GM12878 (cell line): ENCODE measurements at regions not wholly inside any gene's neighbourhood (a gene's known extent, or its start where the extent isn't known, plus 50 kb on each side); places are given as distances from the start of the nearest gene placed in this dataset.
"Not testable (repeated sequence)": the region's sequence is repeated elsewhere in the genome, so short reads cannot be mapped to it uniquely, and the experiment has no call there.

ENCODE experiments used
- ATAC-seq: fragments of 200-7000 bp; cut with Tn5 transposase; 3 replicates; pipeline ENCODE4 v1.9.1; 2020; ENCODE audit warnings: mild to moderate bottlenecking, moderate library complexity
- BruUV-seq: library from RNA; stranded (reverse); fragments of 400-500 nt; replicated peaks from 2 replicates; lab custom pipeline; 2021; lab: Mats Ljungman, UMichigan
- CTCF ChIA-PET: fragments of 300-600 bp; sonication (Branson Sonifier 250); formaldehyde crosslinking; extraction: SDS; loops from one replicate; lab custom pipeline; 2021; ENCODE audit warnings: inconsistent platforms; lab: Yijun Ruan, JAX
- POLR2A ChIA-PET: fragments of 350-600 bp; formaldehyde crosslinking; extraction: SDS; loops from one replicate; lab custom pipeline; 2021; ENCODE audit warnings: inconsistent platforms; lab: Charles Lee
- RAD21 ChIA-PET: fragments of 300-600 bp; sonication (Branson Sonifier 250); formaldehyde crosslinking; loops from one replicate; lab custom pipeline; 2023; ENCODE audit warnings: antibody characterized with exemption; ENCODE audit not compliant: unreplicated experiment; lab: Charles Lee
- SMC1A ChIA-PET: fragments of 300-600 bp; sonication (Branson Sonifier 250); formaldehyde crosslinking; loops from one replicate; lab custom pipeline; 2023; ENCODE audit not compliant: unreplicated experiment, uncharacterized antibody; lab: Charles Lee
- DNase-seq: peaks from one replicate; pipeline ENCODE4 v3.0.0-alpha.2; 2011; ENCODE audit warnings: low read depth, low spot score
- FAIRE-seq: peaks from 3 replicates; lab custom pipeline; 2011; peaks lifted over from hg19 to GRCh38; lab: Jason Lieb, UNC
- H2AFZ ChIP-seq: 2 replicates; pipeline ENCODE4 v1.6.0; 2011; ENCODE audit warnings: low read depth, low read length, control low read depth; ENCODE audit not compliant: control insufficient read depth
- H3K27ac ChIP-seq: 2 replicates; pipeline ENCODE4 v1.5.1; 2011; ENCODE audit warnings: control low read depth; ENCODE audit not compliant: control insufficient read depth, insufficient read depth
- H3K27me3 ChIP-seq, 2 experiments: replicated peaks in 1 of 2; 2 replicates each; pipeline versions ENCODE4 v1.6.0 to v1.6.1; 2011; ENCODE audit warnings: low read length in 1 of 2; ENCODE audit not compliant: control insufficient read depth in 2 of 2, insufficient read depth in 2 of 2
- H3K36me3 ChIP-seq, 2 experiments: 2 replicates each; pipeline ENCODE4 v1.5.1; 2011; ENCODE audit warnings: low read length in 1 of 2; ENCODE audit not compliant: control insufficient read depth in 2 of 2, insufficient read depth in 2 of 2
- H3K4me1 ChIP-seq: 2 replicates; pipeline ENCODE4 v1.6.1; 2011; ENCODE audit warnings: mild to moderate bottlenecking, low read length, moderate library complexity, mixed read lengths; ENCODE audit not compliant: control insufficient read depth, insufficient read depth
- H3K4me2 ChIP-seq: 2 replicates; pipeline ENCODE4 v1.6.0; 2011; ENCODE audit warnings: control low read depth; ENCODE audit not compliant: control insufficient read depth, insufficient read depth
- H3K4me3 ChIP-seq: fragments of 200-600 bp; sonication (generic); 2 replicates; pipeline ENCODE4 v1.5.1; 2016
- H3K79me2 ChIP-seq: 2 replicates; pipeline ENCODE4 v1.6.0; 2011; ENCODE audit warnings: low read length; ENCODE audit not compliant: control insufficient read depth, insufficient read depth
- H3K9ac ChIP-seq: 2 replicates; pipeline ENCODE4 v1.8.0; 2011; ENCODE audit warnings: low read length, control low read depth, mixed read lengths; ENCODE audit not compliant: control insufficient read depth, insufficient read depth
- H3K9me3 ChIP-seq: replicated peaks from 3 replicates; pipeline ENCODE4 v1.5.1; 2011; ENCODE audit warnings: mild to moderate bottlenecking, low read length; ENCODE audit not compliant: control insufficient read depth, insufficient read depth
- H4K20me1 ChIP-seq: 2 replicates; pipeline ENCODE4 v1.6.0; 2011; ENCODE audit not compliant: control insufficient read depth, insufficient read depth
- BHLHE40 ChIP-seq, 2 experiments: fragments of 450-650 bp in 1 of 2; IDR thresholded peaks; 2 replicates each; pipeline ENCODE4 v1.6.1; 2011 to 2017; ENCODE audit warnings: low read depth in 2 of 2, borderline replicate concordance in 1 of 2, improper control_type of control experiment in 1 of 2, low read length in 1 of 2, mild to moderate bottlenecking in 1 of 2
- BMI1 ChIP-seq: fragments of 450-650 bp; IDR thresholded peaks from 2 replicates; pipeline ENCODE4 v1.6.1; 2016; ENCODE audit warnings: mild to moderate bottlenecking, moderate library complexity, borderline replicate concordance
- HCFC1 ChIP-seq: fragments of 150-350 bp; IDR thresholded peaks from 2 replicates; pipeline ENCODE4 v1.6.1; 2014; ENCODE audit warnings: low read length
- KDM1A ChIP-seq: fragments of 200-600 bp; sonication (generic); IDR thresholded peaks from 2 replicates; pipeline ENCODE4 v1.6.1; 2016; ENCODE audit warnings: borderline replicate concordance
- LARP7 ChIP-seq: fragments of 450-650 bp; IDR thresholded peaks from 2 replicates; pipeline ENCODE4 v1.6.1; 2017; ENCODE audit warnings: mild to moderate bottlenecking
- MEF2B ChIP-seq: fragments of 450-650 bp; IDR thresholded peaks from 2 replicates; pipeline ENCODE4 v1.6.1; 2018; ENCODE audit warnings: mild to moderate bottlenecking, moderate library complexity; ENCODE audit not compliant: partially characterized antibody, poor library complexity, severe bottlenecking
- NR2C2 ChIP-seq: IDR thresholded peaks from 2 replicates; pipeline ENCODE4 v1.6.1; 2011; ENCODE audit warnings: borderline replicate concordance, low read depth; ENCODE audit not compliant: control insufficient read depth, insufficient read length
- NR2F1 ChIP-seq: fragments of 450-650 bp; conservative IDR thresholded peaks from 2 replicates; pipeline ENCODE4 v1.6.1; 2017; ENCODE audit warnings: mild to moderate bottlenecking
- RAD21 ChIP-seq: IDR thresholded peaks from 2 replicates; pipeline ENCODE4 v1.6.1; 2011; ENCODE audit warnings: mild to moderate bottlenecking, low read depth, low read length, moderate library complexity; ENCODE audit not compliant: insufficient read depth
- RAD51 ChIP-seq: fragments of 450-650 bp; IDR thresholded peaks from 2 replicates; pipeline ENCODE4 v1.6.1; 2016; ENCODE audit warnings: moderate library complexity, mild to moderate bottlenecking, inconsistent platforms
- RB1 ChIP-seq: fragments of 450-650 bp; formaldehyde crosslinking; IDR thresholded peaks from 2 replicates; pipeline ENCODE4 v1.6.1; 2017; ENCODE audit warnings: mild to moderate bottlenecking, borderline replicate concordance
- SREBF1 ChIP-seq: IDR thresholded peaks from 2 replicates; pipeline ENCODE4 v1.6.1; 2012; ENCODE audit warnings: mild to moderate bottlenecking, low read length
- TBL1XR1 ChIP-seq: IDR thresholded peaks from 2 replicates; pipeline ENCODE4 v1.6.1; 2012; ENCODE audit warnings: low read depth, low read length, improper control_type of control experiment
- TCF12 ChIP-seq: IDR thresholded peaks from 2 replicates; pipeline ENCODE4 v1.6.1; 2011; ENCODE audit warnings: low read depth, mild to moderate bottlenecking, low read length
- WGBS: methylation state at CpG from one replicate; pipeline ENCODE4 v1.1.6; 2016; ENCODE audit warnings: low lambda C conversion rate; ENCODE audit not compliant: insufficient replicate concordance, insufficient coverage; ENCODE audit errors: missing lambda C conversion rate; 5-methylcytosine and 5-hydroxymethylcytosine counted together
- in situ Hi-C: fragments of 300-500 bp; cut with MboI; formaldehyde crosslinking; loops from 9 replicates; pipeline ENCODE4 v1.14.3; 2018; ENCODE audit warnings: mixed read lengths
- intact Hi-C: fragments of 100-400 bp; cut with micrococcal nuclease; formaldehyde crosslinking; loops from one replicate; pipeline ENCODE4 v1.14.2; 2022; ENCODE audit not compliant: unreplicated experiment

DNA sequence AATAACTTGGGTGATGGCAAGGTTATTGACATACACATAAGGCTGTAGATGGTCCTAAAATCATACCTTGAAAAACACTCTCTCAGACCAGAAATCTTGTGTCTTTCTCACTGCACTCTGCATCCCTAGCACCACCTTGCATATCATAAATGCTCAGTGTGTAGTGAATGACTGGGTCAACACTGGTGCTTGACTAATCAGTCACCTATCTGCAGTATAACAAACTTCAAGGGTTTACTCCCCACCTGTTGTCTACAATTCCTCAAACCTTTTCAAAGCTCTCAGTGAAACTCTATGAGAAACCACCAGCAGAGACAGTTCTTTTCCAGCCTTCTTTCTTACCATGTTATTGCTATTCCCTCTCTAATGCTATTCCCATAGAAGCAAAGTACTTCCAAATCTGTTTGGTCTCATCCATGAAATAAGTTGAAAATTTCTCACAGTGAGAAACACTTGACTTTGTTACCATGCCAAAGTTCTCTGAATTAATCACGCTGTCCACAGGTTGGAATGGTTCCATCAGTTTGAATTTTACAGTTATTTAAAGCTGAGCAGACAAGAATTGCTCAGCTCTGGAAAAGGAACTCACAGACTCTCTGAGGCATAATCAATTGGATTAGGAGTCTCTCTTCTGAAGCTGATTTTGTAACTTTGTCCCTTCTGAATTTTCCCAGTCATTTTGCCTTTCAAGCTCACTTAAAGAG, 104.8 kb upstream of the EYA4 start:
- ChIA-PET CTCF (no interaction called here), RAD21 (no interaction called here), SMC1A (no interaction called here), POLR2A (no interaction called here)
- no peaks in the 10 kb centered on the region for H3K4me1 ChIP-seq
- no peaks in the 10 kb centered on the region for H3K79me2 ChIP-seq
- H3K4me3 ChIP-seq, result no peak overlapping the region
- H3K27ac ChIP-seq, result no peak overlapping the region
- no peak for DNase-seq
- H3K36me3 ChIP-seq, result no peaks in the 10 kb centered on the region
- no peak for FAIRE-seq
- no peaks in the 10 kb centered on the region for H4K20me1 ChIP-seq
- TF ChIP-seq NR2F1 (no peak), BHLHE40 (IDR thresholded peaks at IDR 0.05; ENCODE audit: borderline replicate concordance in 1 of 2, low read depth in 2 of 2, low read length in 1 of 2) (no peak), BMI1 (no peak), TCF12 (no peak), RAD21 (no peak), HCFC1 (no peak), SREBF1 (no peak), LARP7 (no peak), TBL1XR1 (no peak), RB1 (no peak), RAD51 (no peak), MEF2B (no peak), NR2C2 (no peak), KDM1A (no peak)
- H3K4me2 ChIP-seq, result no peak overlapping the region
- H3K9me3 ChIP-seq, result no peaks in the 10 kb centered on the region
- H3K9ac ChIP-seq, result no peak overlapping the region
- ATAC-seq, result no peak
- no peak overlapping the region for H2AFZ ChIP-seq
- in situ Hi-C loops (no loop called here), intact Hi-C loops (no loop called here)
- no peaks in the 10 kb centered on the region for H3K27me3 ChIP-seq
- 0% methylated on average over 1 of the region's 1 CpG for WGBS
- BruUV-seq, result no TSS peak

DNA sequence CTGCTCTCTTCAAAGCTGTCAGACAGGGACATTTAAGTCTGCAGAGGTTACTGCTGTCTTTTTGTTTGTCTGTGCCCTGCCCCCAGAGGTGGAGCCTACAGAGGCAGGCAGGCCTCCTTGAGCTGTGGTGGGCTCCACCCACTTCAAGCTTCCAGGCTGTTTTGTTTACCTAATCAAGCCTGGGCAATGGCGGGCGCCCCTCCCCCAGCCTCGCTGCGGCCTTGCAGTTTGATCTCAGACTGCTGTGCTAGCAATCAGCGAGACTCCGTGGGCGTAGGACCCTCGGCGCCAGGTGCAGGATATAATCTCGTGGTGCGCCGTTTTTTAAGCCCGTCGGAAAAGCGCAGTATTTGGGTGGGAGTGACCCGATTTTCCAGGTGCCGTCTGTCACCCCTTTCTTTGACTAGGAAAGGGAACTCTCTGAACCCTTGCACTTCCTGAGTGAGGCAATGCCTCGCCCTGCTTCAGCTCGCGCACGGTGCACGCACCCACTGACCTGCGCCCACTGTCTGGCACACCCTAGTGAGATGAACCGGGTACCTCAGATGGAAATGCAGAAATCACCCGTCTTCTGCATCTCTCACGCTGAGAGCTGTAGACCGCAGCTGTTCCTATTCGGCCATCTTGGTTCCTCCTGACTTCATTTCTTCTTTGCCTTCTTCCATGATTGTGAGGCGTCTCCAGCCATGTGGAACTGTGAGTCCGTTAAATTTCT, 93.5 kb upstream of the EYA4 start:
- H3K4me1 ChIP-seq, H3K9me3 ChIP-seq, H3K4me2 ChIP-seq, RAD21 ChIA-PET, in situ Hi-C loops, H3K79me2 ChIP-seq, CTCF ChIA-PET, H3K27ac ChIP-seq, H3K4me3 ChIP-seq, ATAC-seq, H3K27me3 ChIP-seq, H2AFZ ChIP-seq, POLR2A ChIA-PET, FAIRE-seq, SMC1A ChIA-PET, H3K9ac ChIP-seq, H4K20me1 ChIP-seq, intact Hi-C loops, H3K36me3 ChIP-seq, BruUV-seq, DNase-seq: not testable (repeated sequence)
- WGBS, result 64% methylated on average over 30 of the region's 30 CpGs
